Adrenal gland (tissue), 5 donors: ENCODE measurements at regions not wholly inside any gene's neighbourhood (a gene's known extent, or its start where the extent isn't known, plus 50 kb on each side); places are given as distances from the start of the nearest gene placed in this dataset.

Source experiments
- CTCF ChIP-seq, 6 experiments: fragments of 450-650 bp in 4 of 6; fragments of 200-600 bp in 2 of 6; sonication (generic) in 1 of 6; IDR thresholded peaks; 1 replicate in 5 of 6; 2 replicates in 1 of 6; pipeline versions ENCODE4 v1.5.1 to v1.8.0; 2016 to 2021; ENCODE audit warnings: antibody characterized with exemption in 6 of 6, mild to moderate bottlenecking in 2 of 6, moderate library complexity in 1 of 6
- POLR2A ChIP-seq, 2 donors: fragments of 450-650 bp; IDR thresholded peaks; one replicate each; pipeline ENCODE4 v1.6.1; 2017; ENCODE audit warnings: antibody characterized with exemption in 2 of 2, mild to moderate bottlenecking in 2 of 2, moderate library complexity in 1 of 2
- donor health status: DM: no; HTN: no; CAD: no.

GRCh38 chr11:35083181-35083430, 55.9 kb upstream of the CD44 start:
- no peak for TF ChIP-seq CTCF (IDR thresholded peaks at IDR 0.05)
- no peak for TF ChIP-seq POLR2A (IDR thresholded peaks at IDR 0.05)
